ENCODE measurements at regions not wholly inside any gene's neighbourhood (a gene's known extent, or its start where the extent isn't known, plus 50 kb on each side); places are given as distances from the start of the nearest gene placed in this dataset.

DNA sequence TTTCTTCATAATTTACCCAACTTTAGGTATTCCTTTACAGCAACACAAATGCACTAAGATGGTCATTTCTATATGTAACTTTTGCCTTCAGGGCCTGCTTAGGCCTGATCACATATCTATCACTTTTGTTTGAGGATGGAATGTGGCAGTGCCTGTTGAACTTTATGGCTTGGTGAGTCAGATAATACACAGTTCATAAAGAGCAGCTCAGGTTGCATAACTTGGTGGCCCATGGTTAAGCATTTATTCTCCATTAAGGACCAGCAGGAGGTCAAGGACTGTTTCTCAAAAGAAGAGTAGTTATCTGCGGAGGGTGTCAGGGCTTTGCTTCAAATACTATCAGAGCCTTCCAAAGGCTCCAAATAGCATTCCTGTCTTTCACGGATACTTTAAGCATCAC, 124.1 kb upstream of the PDHA2 start:
- TF ChIP-seq, protein P1, sequence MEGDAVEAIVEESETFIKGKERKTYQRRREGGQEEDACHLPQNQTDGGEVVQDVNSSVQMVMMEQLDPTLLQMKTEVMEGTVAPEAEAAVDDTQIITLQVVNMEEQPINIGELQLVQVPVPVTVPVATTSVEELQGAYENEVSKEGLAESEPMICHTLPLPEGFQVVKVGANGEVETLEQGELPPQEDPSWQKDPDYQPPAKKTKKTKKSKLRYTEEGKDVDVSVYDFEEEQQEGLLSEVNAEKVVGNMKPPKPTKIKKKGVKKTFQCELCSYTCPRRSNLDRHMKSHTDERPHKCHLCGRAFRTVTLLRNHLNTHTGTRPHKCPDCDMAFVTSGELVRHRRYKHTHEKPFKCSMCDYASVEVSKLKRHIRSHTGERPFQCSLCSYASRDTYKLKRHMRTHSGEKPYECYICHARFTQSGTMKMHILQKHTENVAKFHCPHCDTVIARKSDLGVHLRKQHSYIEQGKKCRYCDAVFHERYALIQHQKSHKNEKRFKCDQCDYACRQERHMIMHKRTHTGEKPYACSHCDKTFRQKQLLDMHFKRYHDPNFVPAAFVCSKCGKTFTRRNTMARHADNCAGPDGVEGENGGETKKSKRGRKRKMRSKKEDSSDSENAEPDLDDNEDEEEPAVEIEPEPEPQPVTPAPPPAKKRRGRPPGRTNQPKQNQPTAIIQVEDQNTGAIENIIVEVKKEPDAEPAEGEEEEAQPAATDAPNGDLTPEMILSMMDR (IDR thresholded peaks at IDR 0.05; ENCODE audit: insufficient read depth, low read length), result no peak
- TF ChIP-seq POLR2AphosphoS5 (IDR thresholded peaks at IDR 0.05; ENCODE audit: low read depth) (no peak), SPI1 (IDR thresholded peaks at IDR 0.05; ENCODE audit: borderline replicate concordance, low read depth) (no peak)
- TF ChIP-seq, protein P2, sequence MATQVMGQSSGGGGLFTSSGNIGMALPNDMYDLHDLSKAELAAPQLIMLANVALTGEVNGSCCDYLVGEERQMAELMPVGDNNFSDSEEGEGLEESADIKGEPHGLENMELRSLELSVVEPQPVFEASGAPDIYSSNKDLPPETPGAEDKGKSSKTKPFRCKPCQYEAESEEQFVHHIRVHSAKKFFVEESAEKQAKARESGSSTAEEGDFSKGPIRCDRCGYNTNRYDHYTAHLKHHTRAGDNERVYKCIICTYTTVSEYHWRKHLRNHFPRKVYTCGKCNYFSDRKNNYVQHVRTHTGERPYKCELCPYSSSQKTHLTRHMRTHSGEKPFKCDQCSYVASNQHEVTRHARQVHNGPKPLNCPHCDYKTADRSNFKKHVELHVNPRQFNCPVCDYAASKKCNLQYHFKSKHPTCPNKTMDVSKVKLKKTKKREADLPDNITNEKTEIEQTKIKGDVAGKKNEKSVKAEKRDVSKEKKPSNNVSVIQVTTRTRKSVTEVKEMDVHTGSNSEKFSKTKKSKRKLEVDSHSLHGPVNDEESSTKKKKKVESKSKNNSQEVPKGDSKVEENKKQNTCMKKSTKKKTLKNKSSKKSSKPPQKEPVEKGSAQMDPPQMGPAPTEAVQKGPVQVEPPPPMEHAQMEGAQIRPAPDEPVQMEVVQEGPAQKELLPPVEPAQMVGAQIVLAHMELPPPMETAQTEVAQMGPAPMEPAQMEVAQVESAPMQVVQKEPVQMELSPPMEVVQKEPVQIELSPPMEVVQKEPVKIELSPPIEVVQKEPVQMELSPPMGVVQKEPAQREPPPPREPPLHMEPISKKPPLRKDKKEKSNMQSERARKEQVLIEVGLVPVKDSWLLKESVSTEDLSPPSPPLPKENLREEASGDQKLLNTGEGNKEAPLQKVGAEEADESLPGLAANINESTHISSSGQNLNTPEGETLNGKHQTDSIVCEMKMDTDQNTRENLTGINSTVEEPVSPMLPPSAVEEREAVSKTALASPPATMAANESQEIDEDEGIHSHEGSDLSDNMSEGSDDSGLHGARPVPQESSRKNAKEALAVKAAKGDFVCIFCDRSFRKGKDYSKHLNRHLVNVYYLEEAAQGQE (IDR thresholded peaks at IDR 0.05; ENCODE audit: insufficient replicate concordance, low read depth), result no peak

Measured in HL-60 (cell line).